ENCODE measurements at regions not wholly inside any gene's neighbourhood (a gene's known extent, or its start where the extent isn't known, plus 50 kb on each side); places are given as distances from the start of the nearest gene placed in this dataset.

GRCh38 chr4:126776361-126776760, 856.4 kb upstream of the INTU start:
- no peak for DNase-seq (ENCODE audit: low spot score)

- peak; percentile 75 for DNase-seq (ENCODE audit: low spot score)
Observed at GRCh38 chr4:126777649-126778048, 855.1 kb upstream of the INTU start.

DNA sequence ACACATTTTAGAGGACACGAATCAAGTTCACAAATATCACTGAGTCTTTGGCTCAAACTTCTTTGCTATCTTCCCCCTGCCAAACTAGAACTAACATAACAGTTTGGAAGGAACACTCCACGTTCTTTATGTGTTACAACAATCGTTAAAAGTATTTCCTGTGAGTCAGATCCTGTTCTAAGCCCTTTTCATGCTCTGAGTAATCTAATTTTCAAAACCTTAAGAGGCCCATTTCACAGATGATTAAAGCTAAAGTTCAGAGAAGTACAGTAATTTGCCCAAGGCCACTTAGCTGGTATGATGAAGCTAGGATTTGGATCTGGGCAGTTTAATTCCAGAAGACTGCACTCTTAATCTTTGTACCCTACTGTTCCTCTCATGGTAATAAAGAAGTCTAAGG, 854.4 kb upstream of the INTU start:
- DNase-seq (ENCODE audit: low spot score): peak; percentile 89

GRCh38 chr4:126779001-126779400, 853.8 kb upstream of the INTU start:
- no peak for DNase-seq (ENCODE audit: low spot score)

DNA sequence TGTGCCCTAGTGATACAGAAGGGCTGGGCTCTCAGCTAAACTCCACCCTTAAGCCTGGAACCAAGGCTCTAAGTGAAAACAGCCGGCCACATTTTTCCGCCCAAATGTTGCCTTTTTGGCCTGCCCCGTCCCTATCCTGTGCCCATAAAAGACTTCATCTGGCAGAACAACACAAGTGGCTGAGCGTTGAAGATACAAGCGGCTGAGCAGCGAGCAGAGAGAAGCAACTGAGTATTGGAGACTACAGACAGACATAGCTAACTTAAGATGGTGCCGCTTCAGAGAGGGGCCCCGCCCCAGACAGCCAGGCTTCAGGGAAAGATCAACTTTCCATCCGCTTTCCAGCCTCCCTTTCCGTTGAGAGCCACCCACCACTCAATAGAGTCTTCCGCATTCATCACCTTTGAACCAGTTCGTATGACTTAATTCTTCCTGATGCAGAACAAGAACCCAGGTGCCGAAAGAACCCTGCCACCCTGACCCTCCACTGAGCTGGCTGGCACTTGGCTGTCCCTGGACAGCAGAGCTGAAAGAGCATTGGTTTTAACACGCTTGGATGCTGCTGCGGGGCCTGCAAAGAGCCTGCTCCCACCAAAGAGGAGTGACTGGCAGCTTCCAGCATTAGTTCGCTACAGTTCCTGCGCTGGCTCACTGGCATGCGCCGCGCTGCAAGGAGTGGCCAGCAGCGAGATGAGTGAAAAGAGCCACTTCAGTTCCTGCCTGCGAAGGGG, 853.2 kb upstream of the INTU start:
- DNase-seq (ENCODE audit: low spot score): no peak

DNA sequence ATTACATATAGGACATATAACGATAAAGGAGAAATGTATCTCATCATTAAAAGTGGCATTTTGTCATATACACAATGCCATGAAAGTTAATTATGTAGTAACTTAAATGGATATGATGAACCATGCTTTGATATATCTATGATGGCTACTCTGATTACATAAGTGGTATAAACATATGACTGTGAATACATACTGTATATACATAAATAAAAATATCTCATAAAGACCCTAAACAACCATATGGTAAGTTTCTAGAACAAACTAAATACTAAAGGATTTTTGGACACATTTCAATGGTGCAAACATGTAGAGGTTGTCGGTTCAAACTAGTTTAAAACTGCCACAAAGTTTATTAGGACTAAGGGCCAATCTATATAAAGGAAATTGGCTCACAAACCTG, 849.6 kb upstream of the INTU start:
- no peak for DNase-seq (ENCODE audit: low spot score)

- DNase-seq (ENCODE audit: low spot score): no peak
Observed at GRCh38 chr4:126784966-126785580, 847.7 kb upstream of the INTU start.

GRCh38 chr4:126790633-126791032, 842.1 kb upstream of the INTU start:
- DNase-seq (ENCODE audit: low spot score): peak; percentile 35

GRCh38 chr4:126794363-126794762, 838.4 kb upstream of the INTU start:
- DNase-seq (ENCODE audit: low spot score): no peak

- no peak for DNase-seq (ENCODE audit: low spot score)
Observed at GRCh38 chr4:126798214-126798613, 834.5 kb upstream of the INTU start.

DNA sequence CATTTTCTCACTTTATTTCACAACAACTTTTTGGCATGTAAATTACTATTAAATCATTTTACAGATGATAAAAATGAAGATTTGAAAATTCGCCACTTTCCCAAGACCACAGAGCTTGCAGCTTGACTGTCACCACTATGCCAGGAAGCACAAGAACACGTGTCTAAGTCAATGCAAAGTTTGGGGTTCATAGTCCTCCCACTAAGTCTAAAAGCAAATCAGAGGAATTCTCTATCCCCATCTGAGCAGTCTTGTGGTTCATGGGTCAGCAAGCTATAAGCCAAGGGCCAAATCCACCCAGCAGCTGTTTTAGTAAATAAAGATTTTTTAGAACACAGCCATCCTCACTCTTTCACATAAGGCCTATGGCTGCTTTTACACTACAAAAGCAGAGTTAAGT, 833.3 kb upstream of the INTU start:
- no peak for DNase-seq (ENCODE audit: low spot score)

DNA sequence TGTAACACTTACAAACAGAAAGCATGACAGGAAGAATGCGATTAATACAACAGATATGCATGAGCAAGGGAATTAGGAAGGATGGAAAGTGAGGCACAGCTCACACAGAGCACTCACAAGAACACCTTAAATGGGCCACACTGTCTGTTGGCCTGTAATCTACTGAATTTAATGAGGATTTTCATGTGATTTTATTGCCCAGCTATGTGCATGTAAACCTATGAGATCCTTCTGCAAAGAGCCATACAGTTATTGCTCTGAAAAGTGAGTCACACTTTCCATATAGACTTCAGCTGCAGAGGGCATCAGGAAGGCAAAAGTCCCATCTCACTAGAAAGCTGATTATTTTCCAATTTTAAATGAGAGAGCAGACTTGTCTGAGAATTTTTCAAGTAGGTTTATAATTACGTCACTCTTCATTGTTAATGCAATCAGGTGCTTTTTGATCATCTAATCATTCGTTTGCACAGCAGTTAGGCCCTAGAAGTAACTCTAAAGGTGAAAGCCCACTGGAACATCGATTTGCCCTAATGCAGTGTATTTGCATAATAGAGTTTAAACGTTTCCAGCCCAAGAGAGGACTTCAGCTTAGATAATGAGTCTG, 832.7 kb upstream of the INTU start:
- DNase-seq (ENCODE audit: low spot score): peak; percentile 36

GRCh38 chr4:126800575-126801141, 832.1 kb upstream of the INTU start:
- DNase-seq (ENCODE audit: low spot score): no peak

DNA sequence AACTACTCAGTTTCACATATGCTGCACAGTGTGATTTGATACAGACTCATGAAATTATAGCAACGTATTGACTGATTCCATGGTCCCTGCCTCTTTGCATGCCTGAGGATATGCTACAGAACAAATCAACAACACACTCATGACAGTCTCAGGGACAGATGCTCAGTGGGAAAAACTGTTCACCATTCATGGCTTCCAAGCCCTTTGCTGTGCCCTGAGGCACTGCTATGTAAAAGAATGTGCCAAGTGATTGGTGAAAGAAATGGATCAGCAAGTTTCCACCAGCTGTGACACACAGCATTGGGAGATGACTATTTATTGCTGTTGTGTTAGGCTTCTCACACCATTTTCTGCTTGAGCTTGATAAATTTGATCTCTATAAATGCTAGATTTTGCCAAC, 825.6 kb upstream of the INTU start:
- no peak for DNase-seq (ENCODE audit: low spot score)

- DNase-seq (ENCODE audit: low spot score): no peak
Observed at GRCh38 chr4:126812076-126812475, 820.7 kb upstream of the INTU start.

DNA sequence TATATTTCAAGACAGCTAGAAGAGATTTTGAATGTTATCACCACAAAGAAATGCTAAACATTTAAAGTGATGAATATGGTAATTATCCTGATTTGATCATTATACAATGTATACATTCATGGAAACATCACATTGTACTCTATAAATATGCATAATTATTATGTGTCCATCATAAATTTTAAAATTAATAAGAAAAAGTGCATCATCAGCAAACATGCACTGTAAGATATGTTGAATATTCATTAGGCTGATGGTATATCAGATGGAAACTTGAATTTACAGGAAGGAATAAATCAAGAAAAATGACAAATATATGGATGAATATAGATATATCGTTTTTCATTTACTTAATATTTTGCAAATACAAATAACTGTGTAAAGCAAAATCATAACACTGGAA, 812.1 kb upstream of the INTU start:
- DNase-seq (ENCODE audit: low spot score): no peak

DNA sequence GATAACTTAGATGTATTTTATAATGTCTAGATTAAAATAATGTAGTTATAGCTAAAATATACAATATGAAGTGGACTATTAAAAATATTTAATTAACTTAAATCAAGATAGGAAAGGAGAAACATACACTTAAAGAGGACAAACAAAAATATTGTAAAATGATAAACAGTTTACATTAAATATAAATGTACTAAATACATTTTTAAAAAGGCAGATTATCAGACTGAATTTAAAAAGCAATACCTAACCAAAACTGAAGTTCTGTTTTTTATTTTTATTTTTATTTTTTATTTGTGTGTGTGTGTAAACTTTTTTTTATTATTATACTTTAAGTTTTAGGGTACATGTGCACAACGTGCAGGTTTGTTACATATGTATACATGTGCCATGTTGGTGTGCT, 811.6 kb upstream of the INTU start:
- DNase-seq (ENCODE audit: low spot score): no peak

DNA sequence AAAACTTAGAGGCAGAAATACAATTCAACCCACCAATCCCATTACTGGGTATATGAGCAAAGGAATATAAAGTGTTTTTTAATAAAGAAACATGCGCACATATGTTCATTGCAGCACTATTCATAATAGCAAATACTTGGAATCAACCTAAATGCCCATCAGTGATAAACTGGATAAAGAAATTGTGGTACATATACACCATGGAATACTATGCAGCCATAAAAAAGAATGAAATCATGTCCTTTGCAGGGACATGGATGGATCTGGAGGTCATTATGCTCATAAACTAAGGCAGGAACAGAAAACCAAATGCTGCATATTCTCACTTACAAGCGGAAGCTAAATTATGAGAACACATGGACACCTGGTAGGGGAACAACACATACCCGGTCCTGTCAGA, 807.7 kb upstream of the INTU start:
- no peak for DNase-seq (ENCODE audit: low spot score)

DNA sequence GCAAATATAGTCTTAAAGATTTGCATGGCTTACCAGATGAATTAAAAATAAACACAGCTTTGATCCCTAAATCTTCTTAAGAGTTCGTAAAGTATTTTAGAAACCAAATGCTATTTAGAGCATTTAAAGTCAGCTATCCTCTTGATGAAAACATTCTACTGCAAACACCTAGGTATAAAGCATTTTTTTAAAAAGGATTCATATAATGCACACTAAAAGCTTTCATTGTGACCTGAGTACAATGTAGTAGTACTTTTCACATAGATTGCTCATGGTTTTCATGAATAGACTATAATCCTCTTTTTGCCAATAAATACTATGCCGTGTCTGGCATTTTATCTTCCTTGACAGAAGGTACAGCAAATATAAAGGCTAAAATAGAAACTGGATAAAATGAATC, 805.1 kb upstream of the INTU start:
- no peak for DNase-seq (ENCODE audit: low spot score)

DNA sequence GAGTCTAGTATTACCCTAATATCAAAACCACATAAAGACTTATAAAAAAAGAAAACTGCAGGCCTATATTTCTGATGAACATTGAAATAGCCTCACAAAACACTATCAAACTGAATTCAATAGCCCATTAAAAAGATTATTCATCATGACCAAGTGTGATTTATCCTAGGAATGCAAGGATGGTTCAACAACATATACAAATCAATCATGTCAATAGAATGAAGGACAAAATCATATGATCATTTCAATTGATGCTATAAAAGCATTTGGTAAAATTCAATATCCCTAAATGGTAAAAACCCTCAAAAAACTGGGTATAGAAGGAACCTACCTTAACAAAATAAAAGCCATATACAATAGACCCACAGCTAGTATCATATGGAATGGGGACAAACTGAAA, 797.9 kb upstream of the INTU start:
- no peak for DNase-seq (ENCODE audit: low spot score)

GRCh38 chr4:126838941-126839679, 793.6 kb upstream of the INTU start:
- no peak for DNase-seq (ENCODE audit: low spot score)

DNA sequence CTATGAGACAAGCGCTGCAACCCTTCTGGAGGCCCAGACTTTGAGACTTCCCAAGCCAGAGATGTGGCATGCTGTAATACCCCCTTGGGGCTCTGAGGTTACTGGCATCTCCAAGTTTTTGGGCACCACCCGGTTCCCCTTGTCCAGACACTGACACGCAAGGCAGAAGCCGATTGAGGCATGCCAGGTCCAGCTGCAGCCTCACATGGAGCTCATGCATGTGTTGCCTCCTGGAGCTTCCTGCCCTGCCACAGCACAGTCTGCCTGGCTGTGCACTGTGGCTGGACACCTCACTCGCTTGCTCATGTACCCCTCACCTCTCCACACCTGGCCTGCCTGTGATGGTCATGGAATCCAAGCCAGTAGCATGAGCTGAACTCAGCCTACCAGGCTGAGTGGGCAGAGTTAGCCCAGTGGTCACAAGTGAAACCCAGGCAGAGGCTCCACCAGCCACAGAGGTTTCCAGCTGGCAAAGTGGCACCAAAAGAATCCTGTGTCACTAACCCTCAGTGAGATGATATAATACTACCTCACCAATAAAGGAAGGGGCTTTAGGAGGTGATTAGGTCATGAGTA, 789.2 kb upstream of the INTU start:
- DNase-seq (ENCODE audit: low spot score): no peak

Measured in RKO (cell line).